HG03280 (cell line): ENCODE measurements at regions not wholly inside any gene's neighbourhood (a gene's known extent, or its start where the extent isn't known, plus 50 kb on each side); places are given as distances from the start of the nearest gene placed in this dataset.
"Not testable (repeated sequence)": the region's sequence is repeated elsewhere in the genome, so short reads cannot be mapped to it uniquely, and the experiment has no call there.

Experiments used
- ATAC-seq: cut with Tn5 transposase; IDR thresholded peaks from one replicate; pipeline ENCODE4 v1.9.1; 2021; ENCODE audit warnings: mild to moderate bottlenecking, moderate library complexity; ENCODE audit not compliant: unreplicated experiment

- ATAC-seq = no peak
These were observed 416.8 kb upstream of the NAALADL2 start for GRCh38 chr3:174442302-174442682.

GRCh38 chr3:174444391-174444790 lies 414.7 kb upstream of the NAALADL2 start:
- no peak for ATAC-seq

DNA sequence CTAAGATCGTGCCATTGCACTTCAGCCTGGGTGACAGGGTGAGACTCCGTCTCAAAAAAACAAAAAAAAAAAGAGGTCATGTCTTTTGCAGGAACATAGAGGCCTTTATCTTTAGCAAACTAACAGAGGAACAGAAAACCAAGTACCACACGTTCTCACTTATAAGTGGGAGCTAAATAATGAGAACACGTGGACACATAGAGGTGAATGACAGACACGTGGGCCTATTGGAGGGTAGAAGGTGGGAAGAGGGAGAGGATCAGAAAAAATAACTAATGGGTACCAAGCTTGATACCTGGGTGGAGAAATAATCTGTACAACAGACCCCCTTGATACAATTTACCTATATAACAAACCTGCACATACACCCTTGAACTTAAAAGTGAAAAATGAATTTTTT lies 401.4 kb upstream of the NAALADL2 start:
- no peak for ATAC-seq

GRCh38 chr3:174460831-174461230 lies 398.3 kb upstream of the NAALADL2 start:
- ATAC-seq = no peak

GRCh38 chr3:174462916-174463315 lies 396.2 kb upstream of the NAALADL2 start:
- no peak for ATAC-seq

DNA sequence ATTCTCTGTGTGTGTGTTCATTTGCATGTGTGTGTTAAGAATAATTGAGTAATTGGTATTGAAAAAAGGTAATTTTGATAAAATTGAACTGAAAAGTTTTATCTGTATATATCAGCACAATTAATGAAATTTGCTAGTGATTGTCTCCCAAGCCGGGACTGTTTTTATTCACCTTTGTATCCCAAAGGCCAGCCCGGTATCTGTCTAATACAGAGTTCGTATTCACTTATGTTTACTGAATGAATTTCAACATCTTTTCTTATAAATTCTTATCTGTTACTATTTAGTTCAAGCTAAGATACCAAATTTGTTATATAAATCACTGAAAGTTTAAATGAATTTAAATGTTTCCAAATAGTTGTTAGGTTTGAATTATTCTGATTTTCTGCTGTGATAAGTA lies 394.0 kb upstream of the NAALADL2 start:
- ATAC-seq = no peak

- no peak for ATAC-seq
These were observed 392.6 kb upstream of the NAALADL2 start for GRCh38 chr3:174466471-174467054.

DNA sequence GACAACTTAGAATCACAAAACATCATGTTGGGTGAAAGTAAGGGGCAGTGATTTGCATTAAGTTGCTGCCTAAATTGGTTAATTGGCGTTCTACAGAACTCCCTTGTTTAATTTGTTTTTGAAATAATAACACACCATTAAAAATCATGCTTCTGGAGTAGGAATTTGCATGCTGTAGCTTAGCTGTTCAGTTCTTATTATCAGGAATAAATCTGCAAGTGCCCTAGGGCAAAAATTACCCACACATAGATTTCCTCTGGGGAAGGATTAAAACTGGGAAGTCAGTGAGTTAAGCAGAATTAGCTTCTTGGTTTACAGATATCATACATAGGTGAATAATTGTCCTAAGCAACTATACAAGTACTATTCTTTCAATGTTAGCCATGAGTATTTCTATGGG lies 381.6 kb upstream of the NAALADL2 start:
- no peak for ATAC-seq

- no peak for ATAC-seq
These were observed 378.4 kb upstream of the NAALADL2 start for GRCh38 chr3:174480767-174481166.

GRCh38 chr3:174482541-174482940 lies 376.6 kb upstream of the NAALADL2 start:
- ATAC-seq = no peak

- no peak for ATAC-seq
These were observed 375.9 kb upstream of the NAALADL2 start for GRCh38 chr3:174483254-174483653.

GRCh38 chr3:174483856-174484255 lies 375.3 kb upstream of the NAALADL2 start:
- ATAC-seq = not testable (repeated sequence)

DNA sequence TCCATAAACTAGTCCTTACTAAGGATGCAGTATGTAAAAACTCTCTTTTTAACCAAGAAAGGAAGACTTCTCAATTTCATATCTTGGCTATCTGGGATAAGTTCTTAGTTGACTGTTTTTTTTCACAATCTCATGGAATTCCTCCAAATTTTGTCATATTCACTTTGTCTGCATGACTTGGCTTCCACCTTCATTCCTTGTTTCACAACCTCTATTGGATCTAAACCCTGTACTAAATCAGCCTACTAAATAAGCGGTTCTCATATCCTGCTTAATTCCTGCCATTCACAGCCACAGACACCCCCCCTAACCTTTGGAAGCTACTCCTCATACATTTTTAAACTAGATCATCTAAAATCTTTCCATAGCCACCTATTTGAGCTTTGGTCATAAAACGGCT lies 370.6 kb upstream of the NAALADL2 start:
- ATAC-seq = no peak

GRCh38 chr3:174495311-174495710 lies 363.8 kb upstream of the NAALADL2 start:
- ATAC-seq = no peak

GRCh38 chr3:174495928-174496327 lies 363.2 kb upstream of the NAALADL2 start:
- ATAC-seq = no peak

GRCh38 chr3:174498638-174499037 lies 360.5 kb upstream of the NAALADL2 start:
- ATAC-seq = no peak

- ATAC-seq = no peak
These were observed 353.9 kb upstream of the NAALADL2 start for GRCh38 chr3:174505266-174505665.

- ATAC-seq = no peak
These were observed 334.9 kb upstream of the NAALADL2 start for GRCh38 chr3:174524203-174524602.

DNA sequence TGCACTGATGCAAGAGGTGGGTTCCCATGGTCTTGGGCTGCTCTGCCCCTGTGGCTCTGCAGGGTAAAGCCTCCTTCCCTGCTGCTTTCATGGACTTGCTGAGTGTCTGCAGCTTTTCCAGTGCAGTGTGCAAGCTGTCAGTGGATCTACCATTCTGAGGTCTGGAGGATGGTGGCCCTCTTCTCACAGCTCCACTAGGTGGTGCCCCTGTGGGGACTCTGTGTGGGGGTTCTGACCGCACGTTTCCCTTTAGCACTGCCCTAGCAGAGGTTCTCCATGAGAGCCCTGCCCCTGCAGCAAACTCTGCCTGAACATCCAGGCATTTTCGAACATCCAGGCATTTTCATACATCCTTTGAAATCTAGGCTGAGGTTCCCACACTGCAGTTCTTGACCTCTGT lies 329.8 kb upstream of the NAALADL2 start:
- ATAC-seq = no peak

GRCh38 chr3:174531262-174531982 lies 327.7 kb upstream of the NAALADL2 start:
- no peak for ATAC-seq

DNA sequence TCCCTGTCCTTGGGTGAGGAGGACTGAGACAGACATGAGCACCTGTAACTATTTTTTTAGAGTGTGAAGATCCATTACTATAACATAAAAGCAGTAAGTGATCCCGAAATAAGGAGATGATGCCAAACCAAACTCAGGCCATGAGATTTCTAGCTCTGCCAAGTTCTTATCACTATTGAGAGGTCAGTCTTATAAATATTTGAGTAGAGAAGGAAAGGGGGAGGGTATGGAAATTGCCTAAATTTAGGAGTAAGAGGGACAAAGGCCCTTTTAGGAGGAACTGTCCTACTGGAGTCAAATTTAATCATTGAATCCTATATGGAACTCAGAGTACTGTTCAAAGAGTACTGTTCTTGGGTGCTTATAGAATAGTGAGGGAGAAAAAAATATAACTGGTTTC lies 326.9 kb upstream of the NAALADL2 start:
- ATAC-seq = no peak

- no peak for ATAC-seq
These were observed 326.4 kb upstream of the NAALADL2 start for GRCh38 chr3:174532776-174533175.

- no peak for ATAC-seq
These were observed 325.8 kb upstream of the NAALADL2 start for GRCh38 chr3:174533286-174533685.
